NCI-H2107 treated with DMSO at 0.1 percent for 48 hours (cell line): ENCODE measurements at regions not wholly inside any gene's neighbourhood (a gene's known extent, or its start where the extent isn't known, plus 50 kb on each side); places are given as distances from the start of the nearest gene placed in this dataset.

Source experiments
- DNase-seq: peaks from one replicate; lab custom pipeline; 2025; ENCODE audit not compliant: unreplicated experiment; lab: John Stamatoyannopoulos, UW

GRCh38 chr12:124184456-124184855 is 110.4 kb upstream of the RFLNA start:
- DNase-seq: no peak

GRCh38 chr12:124185971-124186686 is 108.8 kb upstream of the RFLNA start:
- DNase-seq: no peak

- no peak for DNase-seq
Observed at GRCh38 chr12:124188084-124188483, 106.8 kb upstream of the RFLNA start.

DNA sequence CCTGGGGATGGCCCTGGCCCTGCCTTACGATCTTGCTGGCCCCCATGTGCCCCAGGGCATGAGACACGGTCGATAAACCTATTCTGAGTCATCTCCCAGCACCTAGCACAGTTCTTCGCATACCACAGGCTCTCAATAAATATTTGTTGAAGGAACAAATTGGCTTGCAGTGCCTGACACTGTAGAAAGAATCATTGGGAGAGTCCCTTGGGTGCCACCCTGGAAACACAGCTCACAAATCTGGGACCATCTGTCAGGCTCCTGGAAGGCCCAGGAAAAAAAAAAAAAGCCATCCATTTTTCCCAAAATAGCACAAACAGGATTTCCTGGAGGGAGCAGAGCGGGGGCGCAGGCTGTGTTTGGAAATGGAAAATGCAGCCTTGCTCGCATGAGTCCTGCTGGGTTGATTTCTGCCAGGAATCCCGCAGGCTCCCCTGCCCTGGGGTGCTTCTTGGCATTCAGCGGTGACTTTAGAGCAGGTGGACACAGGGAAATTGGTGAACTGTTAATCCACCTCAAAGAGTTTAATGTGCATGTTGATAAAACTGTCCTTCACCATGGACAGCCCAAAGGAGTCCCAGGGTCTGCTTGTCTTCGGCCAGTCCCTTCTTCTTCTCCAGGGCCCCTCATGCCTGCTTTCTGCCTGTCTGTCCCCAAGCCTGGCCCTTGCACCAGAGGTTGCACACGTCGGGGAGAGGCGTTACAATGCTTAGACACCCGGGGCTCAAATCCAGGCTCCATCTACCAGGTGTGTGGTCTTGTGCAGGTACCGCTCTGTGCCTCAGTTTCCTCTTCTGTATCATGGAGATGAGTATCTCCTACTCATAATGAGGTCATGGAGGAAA is 106.1 kb upstream of the RFLNA start:
- DNase-seq: no peak

DNA sequence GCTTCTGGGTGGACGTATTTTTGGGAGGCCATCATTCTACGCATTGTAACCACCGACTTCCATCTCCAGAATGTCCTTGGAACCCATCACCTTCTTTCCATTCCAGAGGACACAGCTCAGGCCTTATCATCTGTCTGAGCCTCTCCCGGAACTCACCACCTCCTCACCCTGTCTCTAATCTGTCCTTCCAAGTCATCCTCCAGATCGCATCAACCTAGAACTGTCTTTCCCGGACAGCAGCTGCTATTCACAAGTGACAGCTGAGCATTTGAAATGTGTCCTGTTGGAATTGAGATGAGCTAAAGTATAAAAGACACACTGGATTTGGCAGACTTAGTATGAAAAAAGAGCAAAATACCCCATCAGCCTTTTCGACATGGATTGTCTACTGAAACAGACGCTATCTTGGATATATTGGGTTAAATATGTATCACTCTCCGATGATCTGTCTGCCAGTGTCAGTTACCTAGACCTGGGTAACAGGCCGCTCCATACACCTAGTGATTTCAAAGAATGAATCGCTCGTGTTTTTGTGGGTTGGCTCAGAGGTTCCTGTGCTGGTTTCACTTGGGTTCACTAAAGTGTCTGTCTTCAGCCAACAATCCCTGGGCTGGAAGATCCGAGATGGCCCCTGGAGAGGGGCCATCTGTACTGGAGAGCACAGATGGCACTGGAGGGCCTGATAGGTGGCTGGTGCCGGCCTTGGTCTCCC is 104.4 kb upstream of the RFLNA start:
- DNase-seq: no peak

DNA sequence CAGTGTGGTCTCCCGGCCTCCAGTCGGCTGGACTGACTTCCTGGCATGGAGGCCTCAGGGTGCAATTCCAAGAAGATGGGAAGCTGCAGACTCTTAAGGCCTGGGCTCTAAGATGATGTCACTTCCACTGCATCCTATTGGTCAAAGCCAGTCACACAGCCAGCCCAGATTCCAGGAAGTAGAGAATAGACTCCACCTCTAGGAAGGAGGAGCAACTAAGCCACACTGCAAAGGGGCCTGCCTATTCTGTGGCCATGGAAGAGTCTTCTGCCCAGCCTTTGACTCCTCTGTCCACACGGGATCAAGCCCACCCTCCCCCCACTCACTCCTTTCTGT is 103.9 kb upstream of the RFLNA start:
- DNase-seq: no peak

DNA sequence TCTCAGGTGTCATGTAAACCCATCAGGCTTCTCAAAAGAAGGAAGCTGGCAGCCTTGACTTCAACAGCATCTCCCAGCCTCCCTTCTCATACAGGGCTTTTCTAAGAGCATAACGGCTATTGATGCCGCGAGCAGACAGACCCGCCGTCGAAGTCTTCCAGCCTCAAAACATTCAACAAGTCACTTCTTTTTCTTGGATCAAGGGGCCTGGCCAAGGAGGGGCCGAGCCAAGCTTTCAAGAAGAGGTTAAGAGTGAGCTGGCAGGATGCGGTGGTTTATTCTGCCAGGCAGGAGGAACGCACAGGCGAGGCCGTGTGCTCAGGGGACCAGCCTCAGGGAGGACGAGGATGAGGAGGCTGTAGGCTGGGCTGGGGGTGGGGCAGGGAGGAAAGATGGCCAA is 102.9 kb upstream of the RFLNA start:
- no peak for DNase-seq

GRCh38 chr12:124194264-124194892 is 100.5 kb upstream of the RFLNA start:
- DNase-seq: no peak

DNA sequence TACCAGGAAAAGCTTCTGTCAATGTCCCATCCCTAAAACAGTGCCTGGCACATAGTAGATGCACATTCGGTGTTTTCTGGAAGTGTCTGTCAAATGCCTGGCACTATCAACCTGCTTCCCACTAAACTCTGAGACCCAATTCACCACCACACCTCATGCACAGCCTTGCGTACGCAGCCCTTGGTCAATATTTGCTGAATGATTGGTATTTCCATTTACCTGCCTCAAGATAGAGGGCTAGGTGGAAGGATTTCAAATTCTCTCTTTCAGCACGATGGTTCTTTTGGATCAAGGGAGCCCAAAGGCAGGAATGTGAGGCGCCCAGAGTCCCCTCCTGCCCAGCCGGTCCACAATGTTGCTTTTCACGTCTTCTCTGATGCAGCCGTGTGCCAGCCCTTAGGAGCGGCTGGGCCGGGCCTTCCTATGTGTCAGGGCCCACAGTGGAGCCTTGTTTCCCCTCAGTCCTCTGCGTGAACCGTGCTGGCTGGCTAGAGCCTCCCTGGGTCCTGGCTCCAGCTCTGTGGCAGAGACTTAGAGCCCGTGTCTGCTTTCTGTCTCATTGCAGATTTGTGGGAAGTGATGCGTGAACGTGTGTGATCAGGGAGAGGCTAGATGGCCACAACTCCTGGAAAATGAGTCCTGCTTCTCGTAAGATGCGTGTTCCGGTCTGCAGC is 99.9 kb upstream of the RFLNA start:
- no peak for DNase-seq

GRCh38 chr12:124195567-124195942 is 99.3 kb upstream of the RFLNA start:
- DNase-seq: no peak

DNA sequence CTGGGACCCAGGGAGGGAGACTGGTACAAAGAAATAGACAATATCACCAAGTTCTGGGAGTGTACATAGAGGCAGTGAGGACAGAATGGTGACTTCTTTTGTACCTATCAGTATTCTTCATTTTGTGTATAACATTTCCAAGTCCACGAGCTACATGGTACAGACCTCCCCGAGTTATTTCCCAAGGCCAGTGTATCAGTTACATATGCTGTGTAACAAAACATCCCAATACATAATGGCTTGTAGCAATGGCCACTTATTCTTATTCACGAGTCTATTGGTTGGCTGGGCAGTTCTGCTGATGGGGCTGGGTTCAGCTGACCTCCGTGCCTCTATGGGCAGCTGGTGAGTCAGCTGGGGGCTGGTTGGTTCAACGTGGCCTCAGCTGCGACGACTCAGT is 98.7 kb upstream of the RFLNA start:
- DNase-seq: no peak

GRCh38 chr12:124201248-124201647 is 93.6 kb upstream of the RFLNA start:
- no peak for DNase-seq

- DNase-seq: no peak
Observed at GRCh38 chr12:124203176-124203575, 91.7 kb upstream of the RFLNA start.

- no peak for DNase-seq
Observed at GRCh38 chr12:124205405-124205804, 89.5 kb upstream of the RFLNA start.

DNA sequence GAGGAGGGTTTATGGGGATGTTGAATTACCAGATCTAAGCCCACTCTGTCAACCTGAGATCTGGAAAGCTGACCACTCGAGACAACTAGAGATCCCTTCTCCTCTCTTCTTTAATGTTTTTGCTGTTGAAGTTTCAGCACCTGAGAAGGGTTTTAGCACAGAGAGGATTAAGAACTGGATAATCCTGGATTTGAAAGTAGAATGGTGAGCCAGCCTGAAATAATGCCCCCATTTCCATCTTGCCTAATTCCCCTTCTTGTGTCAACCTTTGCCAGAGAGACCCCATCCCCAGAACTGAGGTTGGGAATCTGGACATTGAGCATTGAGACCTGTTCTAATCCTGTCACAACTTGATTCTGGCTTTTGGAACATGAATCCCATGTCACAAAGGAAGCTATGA is 87.8 kb upstream of the RFLNA start:
- no peak for DNase-seq

- no peak for DNase-seq
Observed at GRCh38 chr12:124207617-124208016, 87.3 kb upstream of the RFLNA start.

GRCh38 chr12:124208489-124208888 is 86.4 kb upstream of the RFLNA start:
- DNase-seq: no peak

GRCh38 chr12:124210991-124211577 is 83.8 kb upstream of the RFLNA start:
- no peak for DNase-seq

DNA sequence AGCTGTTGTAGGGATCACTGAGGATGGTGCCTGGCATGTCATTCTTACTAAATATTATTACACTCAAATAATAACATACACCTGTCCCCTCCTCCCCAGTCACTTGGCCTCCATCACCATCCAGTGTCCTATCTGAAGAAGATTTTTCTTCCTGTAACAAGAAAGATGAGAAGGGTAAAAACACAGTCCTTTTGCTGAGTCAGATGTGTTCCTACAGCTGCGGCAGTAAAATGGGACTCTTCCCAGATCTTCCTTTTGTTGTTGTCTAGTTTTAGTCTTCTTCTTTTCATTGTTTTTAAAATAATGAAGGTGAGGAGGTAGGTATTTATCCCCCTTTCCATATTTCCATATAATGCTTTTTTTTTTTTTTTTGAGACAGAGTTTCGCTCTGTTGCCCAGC is 83.1 kb upstream of the RFLNA start:
- DNase-seq: no peak

GRCh38 chr12:124213666-124214347 is 81.1 kb upstream of the RFLNA start:
- DNase-seq: no peak
